ENCODE measurements at regions not wholly inside any gene's neighbourhood (a gene's known extent, or its start where the extent isn't known, plus 50 kb on each side); places are given as distances from the start of the nearest gene placed in this dataset.
A peak's percentile ranks its signal among the peaks of the same experiment; 100 is the strongest.
"Not testable (repeated sequence)": the region's sequence is repeated elsewhere in the genome, so short reads cannot be mapped to it uniquely, and the experiment has no call there.

- no peak for DNase-seq
Measured at GRCh38 chr10:127610816-127611215, 61.7 kb downstream of the NPS start.

DNA sequence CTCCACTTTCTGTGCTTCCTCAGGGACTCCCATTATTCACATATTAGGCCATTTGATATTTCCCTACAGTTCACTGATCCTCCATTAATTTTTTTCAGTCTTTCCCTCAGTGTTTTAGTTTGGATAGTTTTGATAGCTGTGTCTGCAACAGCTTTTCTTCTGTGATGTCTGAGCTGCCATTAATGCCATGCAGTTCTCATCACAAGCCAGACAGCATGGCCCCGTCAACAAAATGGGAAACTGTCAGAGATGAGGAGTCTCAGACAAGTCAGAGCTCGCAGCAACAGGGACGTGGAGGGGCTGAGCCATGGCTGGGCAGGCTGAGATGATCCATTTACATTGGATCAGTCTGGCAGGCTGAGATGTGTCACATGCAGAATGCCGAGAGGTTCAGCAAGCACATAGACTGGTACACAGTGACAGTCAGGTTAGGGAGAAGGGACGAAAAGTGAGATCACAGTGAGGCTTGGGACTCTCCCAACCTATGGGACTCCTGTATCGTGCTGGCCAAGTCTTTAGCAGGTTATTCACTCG, 65.4 kb downstream of the NPS start:
- no peak for DNase-seq

DNA sequence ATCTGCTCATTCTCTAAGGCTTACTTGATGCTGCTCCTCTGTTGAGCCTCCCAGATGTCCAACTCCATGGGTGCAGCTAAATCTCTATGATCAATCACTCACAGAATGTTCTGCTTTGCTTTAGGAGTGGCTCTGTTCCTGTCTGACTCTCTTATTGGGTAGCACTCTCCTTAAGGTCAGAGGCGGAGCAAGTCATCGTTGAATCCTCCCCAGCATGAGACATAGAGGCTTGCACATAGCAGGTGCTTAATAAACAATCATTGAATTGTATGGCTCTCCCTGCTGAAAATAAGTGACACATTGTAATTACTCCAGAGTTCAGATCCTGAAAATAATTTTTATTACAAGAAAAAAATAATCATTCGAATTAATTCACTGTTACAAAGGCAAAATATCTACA, 69.7 kb downstream of the NPS start:
- DNase-seq = no peak

DNA sequence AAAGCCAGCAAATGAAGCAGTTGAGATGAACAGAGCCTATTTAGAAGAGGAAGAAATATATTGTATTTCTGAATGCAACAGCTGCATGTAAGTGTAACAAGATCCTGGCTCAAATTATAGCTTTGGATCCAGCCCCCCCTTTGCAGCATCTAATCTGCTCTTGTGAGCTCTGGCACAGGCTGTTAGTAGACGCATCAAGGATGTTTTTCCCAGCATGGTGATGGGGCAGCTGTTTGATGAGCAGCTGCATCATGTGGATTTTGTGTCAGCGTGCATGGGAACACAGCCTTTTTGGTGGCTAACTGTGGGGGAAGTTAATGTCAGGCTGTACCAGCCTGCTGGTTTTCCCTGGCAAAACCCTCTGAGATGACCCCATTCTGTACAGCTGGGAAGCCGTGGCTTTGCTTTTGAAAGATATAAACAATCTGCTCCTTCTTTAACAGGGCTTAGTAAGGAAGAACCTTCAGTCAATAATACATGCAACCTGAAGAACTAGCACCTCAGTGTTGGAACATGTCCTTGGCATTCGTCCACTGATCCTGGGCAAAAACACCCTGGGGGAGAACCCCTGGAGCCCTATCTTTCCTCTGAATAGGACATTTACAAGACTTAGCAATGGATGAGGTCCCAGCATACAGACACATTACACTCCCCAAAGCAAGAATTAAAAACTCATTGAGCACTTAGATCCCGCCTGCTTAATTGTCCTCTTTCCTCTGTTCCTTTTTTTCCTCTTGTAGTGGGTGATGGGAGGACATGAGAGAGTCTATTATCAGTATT, 70.6 kb downstream of the NPS start:
- DNase-seq = peak; percentile 4

DNA sequence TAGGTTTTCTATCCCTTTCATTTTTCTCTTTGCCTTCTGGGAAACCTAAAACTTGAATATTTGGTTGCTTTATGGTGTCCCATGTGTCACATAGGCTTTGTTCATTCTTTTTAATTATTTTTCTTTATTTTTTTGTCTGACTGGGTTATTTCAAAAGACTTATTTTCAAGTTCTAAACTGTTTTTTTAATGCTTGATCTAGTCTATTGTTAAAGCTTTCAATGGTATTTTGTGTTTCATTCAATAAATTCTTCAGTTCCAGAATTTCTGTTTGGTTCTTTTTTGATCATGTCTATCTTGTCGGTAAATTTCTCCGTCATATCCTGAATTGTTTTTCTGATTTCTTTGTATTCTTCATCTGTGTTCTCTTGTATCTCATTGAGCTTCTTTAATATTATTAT, 86.8 kb downstream of the NPS start:
- DNase-seq = no peak

DNA sequence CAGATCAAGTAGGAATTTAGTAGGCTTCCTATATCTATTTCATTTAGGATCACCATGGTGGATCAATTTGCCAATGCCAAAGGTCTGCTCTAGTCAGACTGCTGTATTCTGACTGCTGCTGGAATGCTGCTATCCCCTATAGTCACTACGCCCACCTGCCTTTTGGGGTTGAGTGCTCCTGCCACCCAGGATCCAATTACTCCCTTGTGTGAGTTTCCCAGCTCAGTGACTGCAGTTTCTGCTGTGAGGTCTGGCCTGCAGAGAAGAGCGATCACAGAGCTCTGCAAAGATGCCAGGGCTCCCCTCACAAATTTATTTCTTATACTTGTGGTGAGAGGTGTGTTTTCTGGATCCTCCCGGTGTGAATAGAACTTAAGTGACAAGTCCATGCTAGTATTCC, 88.1 kb upstream of the FOXI2 start:
- no peak for DNase-seq

- DNase-seq = no peak
Measured at GRCh38 chr10:127649642-127650041, 87.3 kb upstream of the FOXI2 start.

DNA sequence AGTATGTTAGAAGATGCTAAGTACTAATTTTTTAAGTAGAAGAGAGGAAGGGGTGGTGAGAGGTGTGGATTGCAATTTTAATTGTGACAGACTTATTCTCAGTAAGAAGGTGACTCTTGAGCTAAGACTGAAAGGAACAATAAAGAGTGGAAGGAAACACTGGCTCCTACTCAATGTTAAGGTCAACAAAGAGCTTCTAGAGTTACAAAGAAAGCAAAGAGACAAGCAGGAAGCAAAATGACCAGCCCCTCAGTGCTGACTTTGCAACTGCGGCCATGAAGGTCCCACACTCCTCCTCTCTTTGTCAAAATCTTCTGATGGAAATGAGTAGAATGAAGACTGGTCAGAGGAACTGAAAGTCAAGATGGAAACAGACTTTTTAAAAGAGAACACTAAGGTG, 79.9 kb upstream of the FOXI2 start:
- no peak for DNase-seq

DNA sequence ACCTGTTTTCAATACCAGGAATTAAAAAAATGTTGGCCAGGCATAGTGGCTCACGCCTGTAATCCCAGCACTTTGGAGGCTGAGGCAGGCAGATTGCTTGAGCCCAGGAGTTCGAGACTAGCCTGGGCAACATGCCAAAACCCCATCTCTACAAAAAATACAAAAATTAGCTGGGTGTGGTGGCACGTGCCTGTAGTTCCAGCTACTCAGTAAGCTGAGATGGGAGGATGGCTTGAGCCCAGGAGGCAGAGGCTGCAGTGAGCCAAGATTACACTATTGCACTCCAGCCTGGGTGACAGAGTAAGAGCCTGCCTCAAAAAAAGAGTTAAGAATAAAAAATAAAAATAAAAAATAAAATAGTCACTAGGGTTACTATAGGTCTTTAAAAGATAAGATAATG, 60.6 kb upstream of the FOXI2 start:
- DNase-seq = not testable (repeated sequence)

DNA sequence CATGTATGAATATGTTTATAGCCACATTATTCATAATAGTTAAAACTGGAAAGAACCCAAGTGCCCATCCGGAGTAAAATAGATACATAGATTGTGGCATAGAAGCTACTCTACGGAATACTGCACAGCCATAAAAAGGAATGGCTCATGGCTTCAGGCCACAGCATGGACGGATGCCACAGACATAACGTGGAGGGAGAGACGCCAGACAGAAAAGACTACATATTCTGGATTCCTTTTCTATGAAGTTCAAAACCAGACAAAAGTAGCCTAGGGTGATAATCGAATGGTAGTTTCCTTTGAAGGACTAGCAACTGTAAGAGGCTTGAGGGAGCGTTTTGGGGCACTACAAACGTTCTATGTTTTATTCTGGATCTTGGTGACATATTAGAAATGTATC, 58.9 kb upstream of the FOXI2 start:
- DNase-seq = no peak

- no peak for DNase-seq
Measured at GRCh38 chr10:127679642-127680255, 57.2 kb upstream of the FOXI2 start.
